Stomach (tissue), 4 donors: ENCODE measurements at regions not wholly inside any gene's neighbourhood (a gene's known extent, or its start where the extent isn't known, plus 50 kb on each side); places are given as distances from the start of the nearest gene placed in this dataset.

Experiments used
- CTCF ChIP-seq, 7 experiments: fragments of 450-650 bp in 4 of 7; fragments of 200-600 bp in 3 of 7; sonication (generic) in 3 of 7; IDR thresholded peaks; one replicate each; pipeline ENCODE4 v1.5.1; 2016 to 2019; ENCODE audit warnings: antibody characterized with exemption in 7 of 7, control low read depth in 2 of 7, mild to moderate bottlenecking in 1 of 7
- EP300 ChIP-seq: sonication (generic); formaldehyde crosslinking; IDR thresholded peaks from one replicate; pipeline ENCODE4 v1.6.1; 2017; ENCODE audit warnings: antibody characterized with exemption
- POLR2A ChIP-seq, 4 donors: fragments of 450-650 bp; IDR thresholded peaks; one replicate each; pipeline ENCODE4 v1.6.1; 2016; ENCODE audit warnings: antibody characterized with exemption in 4 of 4, control low read depth in 2 of 4, mild to moderate bottlenecking in 1 of 4, moderate library complexity in 1 of 4

GRCh38 chrX:7412840-7413239 lies 264.9 kb upstream of the PUDP start:
- TF ChIP-seq CTCF (IDR thresholded peaks at IDR 0.05) = no peak
- TF ChIP-seq POLR2A (IDR thresholded peaks at IDR 0.05) = no peak
- TF ChIP-seq EP300 = no peak
